GM23248 (cell line): ENCODE measurements at regions not wholly inside any gene's neighbourhood (a gene's known extent, or its start where the extent isn't known, plus 50 kb on each side); places are given as distances from the start of the nearest gene placed in this dataset.
A peak's percentile ranks its signal among the peaks of the same experiment; 100 is the strongest.
"Not testable (repeated sequence)": the region's sequence is repeated elsewhere in the genome, so short reads cannot be mapped to it uniquely, and the experiment has no call there.

Source experiments
- DNase-seq: peaks from one replicate; pipeline ENCODE4 v3.0.0-alpha.2; 2015
- H2AFZ ChIP-seq: fragments of 200-600 bp; sonication (generic); 2 replicates; pipeline ENCODE4 v1.6.1; 2016; ENCODE audit warnings: antibody characterized with exemption
- H3F3A ChIP-seq: fragments of 200-600 bp; sonication (generic); 2 replicates; pipeline ENCODE4 v1.6.1; 2016; ENCODE audit warnings: mild to moderate bottlenecking, antibody characterized with exemption, mixed run types; ENCODE audit not compliant: insufficient read depth
- H3K27ac ChIP-seq: fragments of 200-600 bp; sonication (generic); 2 replicates; pipeline ENCODE4 v1.5.1; 2016; ENCODE audit warnings: mild to moderate bottlenecking
- H3K27me3 ChIP-seq: fragments of 200-600 bp; sonication (generic); replicated peaks from 2 replicates; pipeline ENCODE4 v1.6.1; 2016; ENCODE audit warnings: mild to moderate bottlenecking; ENCODE audit not compliant: insufficient read depth
- H3K36me3 ChIP-seq: fragments of 200-600 bp; sonication (generic); 2 replicates; pipeline ENCODE4 v1.6.1; 2016; ENCODE audit warnings: low read depth, mild to moderate bottlenecking
- H3K4me1 ChIP-seq: fragments of 200-600 bp; sonication (generic); 2 replicates; pipeline ENCODE4 v1.6.1; 2016; ENCODE audit warnings: mild to moderate bottlenecking; ENCODE audit not compliant: insufficient read depth
- H3K4me2 ChIP-seq: fragments of 200-600 bp; sonication (generic); one replicate; pipeline ENCODE4 v1.6.1; 2016; ENCODE audit warnings: mild to moderate bottlenecking; ENCODE audit not compliant: unreplicated experiment
- H3K4me3 ChIP-seq: fragments of 200-600 bp; sonication (generic); 2 replicates; pipeline ENCODE4 v1.5.1; 2016; ENCODE audit warnings: mild to moderate bottlenecking
- H3K79me2 ChIP-seq: fragments of 200-600 bp; sonication (generic); 2 replicates; pipeline ENCODE4 v1.6.1; 2016; ENCODE audit warnings: mild to moderate bottlenecking; ENCODE audit not compliant: insufficient read depth
- H3K9ac ChIP-seq: fragments of 200-600 bp; sonication (generic); 2 replicates; pipeline ENCODE4 v1.6.1; 2016; ENCODE audit warnings: mild to moderate bottlenecking
- H3K9me2 ChIP-seq: fragments of 200-600 bp; sonication (generic); 2 replicates; pipeline ENCODE4 v1.6.1; 2016; ENCODE audit warnings: mixed run types, mild to moderate bottlenecking, moderate library complexity; ENCODE audit not compliant: insufficient read depth
- H3K9me3 ChIP-seq: fragments of 200-600 bp; sonication (generic); one replicate; pipeline ENCODE4 v1.6.1; 2017; ENCODE audit warnings: low read depth
- H4K20me1 ChIP-seq: fragments of 200-600 bp; sonication (generic); 2 replicates; pipeline ENCODE4 v1.6.0; 2016; ENCODE audit not compliant: insufficient read depth
- EZH2 ChIP-seq: fragments of 200-600 bp; sonication (generic); IDR thresholded peaks from 2 replicates; pipeline ENCODE4 v1.6.1; 2018; ENCODE audit warnings: antibody characterized with exemption, mild to moderate bottlenecking; ENCODE audit not compliant: insufficient read depth, poor library complexity, severe bottlenecking
- EZH2phosphoT487 ChIP-seq: fragments of 200-600 bp; sonication (generic); IDR thresholded peaks from 2 replicates; pipeline ENCODE4 v1.6.1; 2018; ENCODE audit warnings: antibody characterized with exemption, moderate library complexity, mild to moderate bottlenecking, low read depth; ENCODE audit not compliant: insufficient read depth
- WGBS, 2 experiments: methylation state at CpG; one replicate each; pipeline ENCODE4 v1.1.6; 2015 to 2017; ENCODE audit warnings: low lambda C conversion rate in 2 of 2, low coverage in 1 of 2; ENCODE audit errors: missing lambda C conversion rate in 2 of 2; 5-methylcytosine and 5-hydroxymethylcytosine counted together
- in situ Hi-C: fragments of 300-500 bp; cut with MboI; formaldehyde crosslinking; loops from 2 replicates; pipeline ENCODE4 v1.15.0; 2020

- Histone ChIP-seq H3K4me3 (no peak overlapping the region), H3F3A (no peaks in the 10 kb centered on the region; the same call in 1 of the 2 replicates), H3K27ac (no peak overlapping the region), H3K9ac (no peak overlapping the region), H3K4me2 (no peak overlapping the region), H4K20me1 (no peaks in the 10 kb centered on the region), H3K9me3 (no peaks in the 10 kb centered on the region), H3K27me3 (no peaks in the 10 kb centered on the region), H3K36me3 (no peaks in the 10 kb centered on the region), H2AFZ (no peak overlapping the region), H3K4me1 (peaks cover 4% of the 10 kb centered on the region), H3K79me2 (no peaks in the 10 kb centered on the region), H3K9me2 (no peaks in the 10 kb centered on the region)
- in situ Hi-C loops, result no loop called here
- WGBS, 2 experiments, result 88 to 91% methylated on average over 28 to 29 of the region's 29 CpGs
- no peak for DNase-seq
- TF ChIP-seq EZH2, result no peak
These were observed 73.8 kb upstream of the RTL6 start for GRCh38 chr22:44571566-44572413.

GRCh38 chr22:44570476-44571445, 72.7 kb upstream of the RTL6 start:
- H3K4me1 ChIP-seq, result peaks cover 4% of the 10 kb centered on the region
- WGBS, 2 experiments, result 79 to 89% methylated on average over 16 to 18 of the region's 18 CpGs
- H3F3A ChIP-seq, result no peaks in the 10 kb centered on the region; the same call in 1 of the 2 replicates
- H3K9me3 ChIP-seq, result no peaks in the 10 kb centered on the region
- H3K9ac ChIP-seq, result no peak overlapping the region
- TF ChIP-seq EZH2phosphoT487 (no peak), EZH2 (no peak)
- H4K20me1 ChIP-seq, result no peaks in the 10 kb centered on the region
- in situ Hi-C loops, result no loop called here
- H3K4me3 ChIP-seq, result no peak overlapping the region
- H3K4me2 ChIP-seq, result no peak overlapping the region
- H3K9me2 ChIP-seq, result no peaks in the 10 kb centered on the region
- DNase-seq, result no peak
- H3K79me2 ChIP-seq, result no peaks in the 10 kb centered on the region
- no peaks in the 10 kb centered on the region for H3K27me3 ChIP-seq
- H2AFZ ChIP-seq, result no peak overlapping the region
- no peaks in the 10 kb centered on the region for H3K36me3 ChIP-seq
- no peak overlapping the region for H3K27ac ChIP-seq

GRCh38 chr22:44569561-44569991, 71.5 kb upstream of the RTL6 start:
- Histone ChIP-seq H3K36me3 (no peaks in the 10 kb centered on the region), H3K79me2 (no peaks in the 10 kb centered on the region), H3K27me3 (no peaks in the 10 kb centered on the region), H3K9me2 (no peaks in the 10 kb centered on the region), H3K4me1 (peaks cover 4% of the 10 kb centered on the region), H3K9ac (no peak overlapping the region), H3K4me2 (no peak overlapping the region), H3K27ac (no peak overlapping the region), H2AFZ (no peak overlapping the region), H3K4me3 (no peak overlapping the region), H3K9me3 (no peaks in the 10 kb centered on the region), H4K20me1 (no peaks in the 10 kb centered on the region), H3F3A (no peaks in the 10 kb centered on the region; the same call in 1 of the 2 replicates)
- WGBS, 2 experiments, result 74 to 75% methylated on average over 9 of the region's 9 CpGs
- DNase-seq, result no peak
- in situ Hi-C loops, result no loop called here
- TF ChIP-seq EZH2 (no peak), EZH2phosphoT487 (no peak)

DNA sequence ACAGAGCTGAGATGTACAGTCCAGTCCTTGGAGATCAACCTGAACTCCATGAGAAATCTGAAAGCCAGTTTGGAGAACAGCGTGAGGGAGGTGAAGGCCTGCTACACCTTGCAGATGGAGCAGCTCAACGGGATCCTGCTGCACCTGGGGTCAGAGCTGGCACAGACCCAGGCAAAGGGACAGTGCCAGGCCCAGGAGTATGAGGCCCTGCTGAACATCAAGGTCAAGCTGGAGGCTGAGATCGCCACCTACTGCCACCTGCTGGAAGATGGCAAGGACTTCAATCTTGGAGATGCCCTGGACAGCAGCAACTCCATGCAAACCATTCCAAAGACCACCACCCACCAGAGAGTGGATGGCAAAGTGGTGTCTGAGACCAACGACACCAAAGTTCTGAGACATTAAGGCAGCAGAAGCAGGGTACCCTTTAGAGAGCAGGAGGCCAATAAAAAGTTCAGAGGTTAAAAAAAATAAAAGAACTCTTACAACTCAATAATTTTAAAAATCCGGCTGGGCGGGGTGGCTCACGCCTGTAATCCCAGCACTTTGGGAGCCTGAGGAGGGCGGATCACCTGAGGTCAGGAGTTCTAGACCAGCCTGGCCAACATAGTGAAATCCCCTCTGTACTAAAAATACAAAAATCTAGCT, 69.9 kb upstream of the RTL6 start:
- Histone ChIP-seq H3K27ac (no peak overlapping the region), H3F3A (no peaks in the 10 kb centered on the region), H3K9me3 (no peaks in the 10 kb centered on the region), H3K79me2 (no peaks in the 10 kb centered on the region), H3K36me3 (no peaks in the 10 kb centered on the region), H3K4me1 (no peaks in the 10 kb centered on the region), H3K4me3 (no peak overlapping the region), H4K20me1 (no peaks in the 10 kb centered on the region), H3K4me2 (no peak overlapping the region), H3K9me2 (no peaks in the 10 kb centered on the region), H3K27me3 (no peaks in the 10 kb centered on the region), H2AFZ (no peak overlapping the region), H3K9ac (no peak overlapping the region)
- peak; percentile 52 for DNase-seq
- in situ Hi-C loops, result no loop called here
- TF ChIP-seq EZH2phosphoT487 (no peak), EZH2 (no peak)
- 60 to 64% methylated on average over 8 of the region's 8 CpGs for WGBS, 2 experiments

DNA sequence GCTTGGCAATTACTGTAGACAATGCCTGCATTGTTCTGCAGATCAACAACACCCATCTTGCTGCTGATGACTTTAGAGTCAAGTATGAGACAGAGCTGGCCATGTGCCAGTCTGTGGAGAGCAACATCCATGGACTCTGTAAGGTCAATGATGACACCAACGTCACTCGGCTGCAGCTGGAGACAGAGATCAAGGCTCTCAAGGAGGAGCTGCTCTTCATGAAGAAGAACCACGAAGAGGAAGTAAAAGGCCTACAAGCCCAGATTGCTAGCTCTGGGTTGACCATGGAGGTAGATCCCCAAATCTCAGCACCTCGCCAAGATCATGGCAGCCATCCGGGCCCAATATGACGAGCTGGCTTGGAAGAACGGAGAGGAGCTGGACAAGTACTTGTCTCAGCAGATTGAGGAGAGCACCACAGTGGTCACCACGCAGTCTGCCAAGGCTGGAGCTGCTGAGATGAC, 69.4 kb upstream of the RTL6 start:
- H3K79me2 ChIP-seq, H3K4me1 ChIP-seq, H3K4me3 ChIP-seq, H2AFZ ChIP-seq, H4K20me1 ChIP-seq, H3K9ac ChIP-seq, H3K27ac ChIP-seq, H3K36me3 ChIP-seq, H3F3A ChIP-seq, H3K4me2 ChIP-seq, H3K27me3 ChIP-seq, H3K9me3 ChIP-seq, H3K9me2 ChIP-seq, in situ Hi-C loops: not testable (repeated sequence)
- DNase-seq, result peak; percentile 53
- 78 to 85% methylated on average over 8 of the region's 8 CpGs for WGBS, 2 experiments
